Spinal cord (tissue), 9 donors: ENCODE measurements at regions not wholly inside any gene's neighbourhood (a gene's known extent, or its start where the extent isn't known, plus 50 kb on each side); places are given as distances from the start of the nearest gene placed in this dataset.

Source experiments
- DNase-seq, 6 donors: peaks; one replicate each; pipeline versions ENCODE4 v3.0.0 to v3.0.0-alpha.2; 2013 to 2015; ENCODE audit warnings: low spot score in 6 of 6, low read depth in 4 of 6
- H3K27ac ChIP-seq: one replicate; pipeline ENCODE4 v1.5.1; 2013; ENCODE audit warnings: low read depth, low read length, control low read depth
- H3K27me3 ChIP-seq: one replicate; pipeline ENCODE4 v1.6.1; 2013; ENCODE audit warnings: low read length; ENCODE audit not compliant: control insufficient read depth, insufficient read depth
- H3K36me3 ChIP-seq: one replicate; pipeline ENCODE4 v1.6.1; 2013; ENCODE audit warnings: low read length; ENCODE audit not compliant: control insufficient read depth, insufficient read depth
- H3K4me1 ChIP-seq: one replicate; pipeline ENCODE4 v1.6.1; 2013; ENCODE audit warnings: low read length; ENCODE audit not compliant: control insufficient read depth, insufficient read depth
- H3K4me3 ChIP-seq: one replicate; pipeline ENCODE4 v1.5.1; 2013; ENCODE audit warnings: low read depth, low read length, control low read depth
- H3K9me3 ChIP-seq: one replicate; pipeline ENCODE4 v1.6.1; 2013; ENCODE audit warnings: low read length; ENCODE audit not compliant: control insufficient read depth, insufficient read depth
- WGBS: methylation state at CpG from one replicate; pipeline ENCODE4 v1.1.5; 2013; ENCODE audit warnings: missing lambda C conversion rate; ENCODE audit not compliant: insufficient coverage; 5-methylcytosine and 5-hydroxymethylcytosine counted together
- donor health status: healthy.

- H3K27me3 ChIP-seq = no peaks in the 10 kb centered on the region
- H3K4me3 ChIP-seq = no peak overlapping the region
- H3K9me3 ChIP-seq = no peaks in the 10 kb centered on the region
- WGBS = no CpG with 5 or more reads among the region's 2 CpGs
- no peak for DNase-seq
- H3K4me1 ChIP-seq = no peaks in the 10 kb centered on the region
- H3K27ac ChIP-seq = no peak overlapping the region
- no peaks in the 10 kb centered on the region for H3K36me3 ChIP-seq
Measured at GRCh38 chr12:65656156-65656882, 168.0 kb upstream of the HMGA2 start.

GRCh38 chr12:65656891-65657351, 167.4 kb upstream of the HMGA2 start:
- Histone ChIP-seq H3K4me3 (no peak overlapping the region), H3K27me3 (no peaks in the 10 kb centered on the region), H3K36me3 (no peaks in the 10 kb centered on the region), H3K27ac (no peak overlapping the region), H3K9me3 (no peaks in the 10 kb centered on the region), H3K4me1 (no peaks in the 10 kb centered on the region)
- DNase-seq = no peak
- WGBS = 40% methylated on average over 1 of the region's 3 CpGs

GRCh38 chr12:65657635-65658034, 166.6 kb upstream of the HMGA2 start:
- Histone ChIP-seq H3K4me1 (no peaks in the 10 kb centered on the region), H3K4me3 (no peak overlapping the region), H3K27me3 (no peaks in the 10 kb centered on the region), H3K27ac (no peak overlapping the region), H3K9me3 (no peaks in the 10 kb centered on the region), H3K36me3 (no peaks in the 10 kb centered on the region)
- no peak for DNase-seq
- 80% methylated on average over 1 of the region's 1 CpG for WGBS

- Histone ChIP-seq H3K27me3 (no peaks in the 10 kb centered on the region), H3K36me3 (no peaks in the 10 kb centered on the region), H3K4me1 (no peaks in the 10 kb centered on the region), H3K4me3 (no peak overlapping the region), H3K27ac (no peak overlapping the region), H3K9me3 (no peaks in the 10 kb centered on the region)
- WGBS = no CpG with 5 or more reads among the region's 2 CpGs
- no peak for DNase-seq
Measured at GRCh38 chr12:65658360-65658759, 165.9 kb upstream of the HMGA2 start.

GRCh38 chr12:65659681-65660080, 164.6 kb upstream of the HMGA2 start:
- H3K27me3 ChIP-seq = no peaks in the 10 kb centered on the region
- H3K36me3 ChIP-seq = no peaks in the 10 kb centered on the region
- no peaks in the 10 kb centered on the region for H3K4me1 ChIP-seq
- no peak overlapping the region for H3K4me3 ChIP-seq
- no peak overlapping the region for H3K27ac ChIP-seq
- no peaks in the 10 kb centered on the region for H3K9me3 ChIP-seq
- no CpG with 5 or more reads among the region's 1 CpG for WGBS
- no peak for DNase-seq

GRCh38 chr12:65660096-65660495, 164.2 kb upstream of the HMGA2 start:
- Histone ChIP-seq H3K27ac (no peak overlapping the region), H3K4me3 (no peak overlapping the region), H3K27me3 (no peaks in the 10 kb centered on the region), H3K4me1 (no peaks in the 10 kb centered on the region), H3K36me3 (no peaks in the 10 kb centered on the region), H3K9me3 (no peaks in the 10 kb centered on the region)
- DNase-seq = no peak
- WGBS = 87% methylated on average over 3 of the region's 4 CpGs

- H3K27ac ChIP-seq = no peak overlapping the region
- no peak for DNase-seq
- H3K27me3 ChIP-seq = no peaks in the 10 kb centered on the region
- no peak overlapping the region for H3K4me3 ChIP-seq
- H3K36me3 ChIP-seq = no peaks in the 10 kb centered on the region
- no peaks in the 10 kb centered on the region for H3K4me1 ChIP-seq
- whole genome bisulfite sequencing = no CpG with 5 or more reads among the region's 7 CpGs
- H3K9me3 ChIP-seq = no peaks in the 10 kb centered on the region
Measured at GRCh38 chr12:65660836-65661235, 163.4 kb upstream of the HMGA2 start.

- H3K27ac ChIP-seq = no peak overlapping the region
- H3K36me3 ChIP-seq = no peaks in the 10 kb centered on the region
- H3K27me3 ChIP-seq = no peaks in the 10 kb centered on the region
- H3K4me3 ChIP-seq = no peak overlapping the region
- no peaks in the 10 kb centered on the region for H3K4me1 ChIP-seq
- no peak for DNase-seq
- WGBS = no CpG with 5 or more reads among the region's 2 CpGs
- H3K9me3 ChIP-seq = no peaks in the 10 kb centered on the region
Measured at GRCh38 chr12:65662590-65662989, 161.7 kb upstream of the HMGA2 start.

GRCh38 chr12:65663097-65663496, 161.2 kb upstream of the HMGA2 start:
- no peaks in the 10 kb centered on the region for H3K4me1 ChIP-seq
- H3K36me3 ChIP-seq = no peaks in the 10 kb centered on the region
- no peak overlapping the region for H3K27ac ChIP-seq
- no peak overlapping the region for H3K4me3 ChIP-seq
- no peak for DNase-seq
- H3K27me3 ChIP-seq = no peaks in the 10 kb centered on the region
- no peaks in the 10 kb centered on the region for H3K9me3 ChIP-seq
- WGBS = 100% methylated on average over 4 of the region's 5 CpGs

GRCh38 chr12:65663648-65664047, 160.6 kb upstream of the HMGA2 start:
- no peaks in the 10 kb centered on the region for H3K4me1 ChIP-seq
- H3K36me3 ChIP-seq = no peaks in the 10 kb centered on the region
- H3K27ac ChIP-seq = no peak overlapping the region
- 72% methylated on average over 5 of the region's 5 CpGs for WGBS
- DNase-seq = no peak
- H3K9me3 ChIP-seq = no peaks in the 10 kb centered on the region
- H3K27me3 ChIP-seq = no peaks in the 10 kb centered on the region
- no peak overlapping the region for H3K4me3 ChIP-seq
